ENCODE measurements at regions not wholly inside any gene's neighbourhood (a gene's known extent, or its start where the extent isn't known, plus 50 kb on each side); places are given as distances from the start of the nearest gene placed in this dataset.

DNA sequence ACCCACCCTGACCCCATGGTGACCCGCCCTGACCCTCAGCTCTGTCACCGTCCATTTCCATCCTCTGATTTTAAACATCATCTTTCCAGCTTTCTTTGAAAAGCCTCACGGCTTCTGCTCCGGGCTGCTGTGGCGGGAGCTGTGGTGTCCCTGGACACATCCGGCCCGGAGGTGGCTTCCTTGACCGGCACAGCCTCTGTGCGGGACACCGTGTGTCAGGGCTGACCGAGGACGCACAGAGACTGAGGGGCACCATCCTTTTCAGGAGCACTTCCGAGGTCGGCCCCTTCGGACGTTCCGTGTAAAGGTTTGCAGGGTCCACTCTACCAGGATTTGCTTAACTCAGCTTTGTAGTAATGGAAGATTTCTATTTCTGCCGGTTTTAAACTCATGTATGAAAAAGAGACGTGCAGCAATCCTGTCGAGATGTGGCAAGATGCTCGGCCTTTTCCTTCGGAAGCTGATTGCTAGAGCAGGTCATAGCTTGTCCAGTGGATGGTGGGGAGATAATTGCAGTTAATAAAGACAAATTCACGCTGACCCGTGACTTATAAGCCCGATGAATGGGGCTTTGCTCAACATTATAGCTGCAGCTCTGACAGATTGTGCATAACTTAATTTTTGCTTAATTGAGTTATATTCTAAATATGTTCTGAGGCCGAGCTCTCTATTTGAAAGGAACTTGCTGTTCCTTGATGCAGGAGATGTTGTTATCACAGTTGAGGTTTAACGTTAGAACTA is 54.4 kb upstream of the CFAP46 start:
- H3K27ac ChIP-seq: no peak overlapping the region
- DNase-seq (ENCODE audit: low spot score): no peak
- H3K4me3 ChIP-seq: no peak overlapping the region
- TF ChIP-seq CTCF (IDR thresholded peaks at IDR 0.05): no peak

DNA sequence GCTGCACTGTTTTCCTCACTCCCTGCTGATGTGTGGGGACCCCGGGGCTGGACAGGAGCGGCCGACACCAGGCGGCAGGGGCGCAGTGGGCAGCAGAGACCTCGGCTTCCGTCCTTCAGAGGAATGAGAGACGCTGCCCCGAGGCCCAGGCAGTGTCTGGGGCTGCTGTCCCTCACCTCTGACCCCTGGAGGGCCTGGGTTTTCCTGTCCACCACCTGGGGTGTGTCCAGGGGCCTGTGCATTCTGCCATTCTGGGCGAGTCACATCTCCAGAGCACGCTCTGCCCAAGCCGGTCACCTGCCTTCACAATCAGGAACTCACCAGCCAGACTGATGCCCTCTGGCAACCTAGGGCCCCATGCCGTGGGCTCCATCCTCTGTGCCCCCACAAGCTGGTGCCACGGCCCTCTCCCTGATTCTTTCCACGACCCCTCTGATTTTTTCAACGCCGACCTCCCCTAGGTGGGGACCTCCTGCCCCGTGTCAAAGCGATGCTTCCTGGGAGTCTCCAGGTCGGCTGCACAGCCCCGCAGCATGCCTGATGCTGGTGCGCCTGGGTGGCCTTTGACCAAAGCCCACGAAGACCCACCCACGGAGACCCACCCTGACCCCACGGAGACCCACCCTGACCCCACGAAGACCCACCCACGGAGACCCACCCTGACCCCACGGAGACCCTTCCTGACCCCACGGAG is 53.7 kb upstream of the CFAP46 start:
- H3K4me3 ChIP-seq: no peak overlapping the region
- no peak for TF ChIP-seq CTCF (IDR thresholded peaks at IDR 0.05)

DNA sequence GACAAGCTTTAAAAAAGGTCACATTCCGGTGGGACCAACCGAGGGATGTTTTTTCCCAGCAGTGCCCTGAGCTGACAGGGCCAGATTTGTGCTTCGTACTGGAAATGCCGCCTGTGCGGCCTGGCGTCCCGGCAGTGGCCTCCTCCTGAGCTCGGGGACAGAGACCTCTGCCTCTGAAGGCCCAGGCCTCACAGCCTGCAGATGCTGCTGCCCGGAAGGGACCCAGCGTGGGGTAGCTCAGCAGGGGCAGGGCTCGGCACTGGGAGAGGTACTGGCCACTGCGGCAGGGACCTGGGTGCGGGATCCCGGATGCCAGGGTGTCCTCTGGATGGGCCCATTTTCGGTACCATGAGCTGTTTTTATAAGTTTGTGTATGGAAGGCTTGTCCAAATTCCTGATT is 52.4 kb upstream of the CFAP46 start:
- Histone ChIP-seq H3K4me3 (peak overlapping the region; percentile 68), H3K27ac (no peak overlapping the region)
- DNase-seq (ENCODE audit: low spot score): no peak
- no peak for TF ChIP-seq CTCF (IDR thresholded peaks at IDR 0.05)

More for the DNA sequence above, 53.7 kb upstream of the CFAP46 start:
- DNase-seq (ENCODE audit: low spot score): no peak
- no peak overlapping the region for H3K27ac ChIP-seq

DNA sequence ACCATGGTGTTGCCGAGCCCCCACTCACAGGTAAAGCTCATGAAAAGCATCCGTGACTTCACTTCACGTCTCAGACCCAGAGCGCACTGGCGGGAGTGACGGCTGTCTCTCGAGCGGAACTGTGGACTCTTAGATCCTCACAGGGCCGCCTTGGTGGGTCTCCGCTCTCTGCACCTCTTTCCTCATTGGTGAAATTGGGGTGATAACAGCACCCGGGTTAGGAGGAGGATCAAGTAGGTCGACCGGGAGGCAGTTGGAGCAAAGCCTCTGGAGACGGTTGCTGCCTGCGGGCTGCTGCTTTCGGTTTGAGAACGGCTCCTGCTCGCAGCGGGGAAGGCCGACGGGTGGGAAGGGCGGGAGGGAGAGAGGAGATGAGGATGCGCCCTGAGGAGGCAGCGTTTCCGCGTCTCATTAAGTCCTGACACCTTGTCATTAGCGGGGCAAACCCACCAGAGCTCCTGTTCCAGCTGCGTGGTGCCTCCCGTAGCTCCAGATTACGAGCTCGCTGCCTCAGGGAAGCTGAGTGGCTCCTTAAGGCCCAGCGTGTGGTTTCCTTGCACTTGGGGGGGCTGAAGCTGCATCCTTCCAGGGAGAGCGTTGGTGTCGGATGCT is 51.9 kb upstream of the CFAP46 start:
- H3K4me3 ChIP-seq: peak overlapping the region; percentile 68
- no peak for TF ChIP-seq CTCF (IDR thresholded peaks at IDR 0.05)
- DNase-seq (ENCODE audit: low spot score): no peak
- no peak overlapping the region for H3K27ac ChIP-seq

DNA sequence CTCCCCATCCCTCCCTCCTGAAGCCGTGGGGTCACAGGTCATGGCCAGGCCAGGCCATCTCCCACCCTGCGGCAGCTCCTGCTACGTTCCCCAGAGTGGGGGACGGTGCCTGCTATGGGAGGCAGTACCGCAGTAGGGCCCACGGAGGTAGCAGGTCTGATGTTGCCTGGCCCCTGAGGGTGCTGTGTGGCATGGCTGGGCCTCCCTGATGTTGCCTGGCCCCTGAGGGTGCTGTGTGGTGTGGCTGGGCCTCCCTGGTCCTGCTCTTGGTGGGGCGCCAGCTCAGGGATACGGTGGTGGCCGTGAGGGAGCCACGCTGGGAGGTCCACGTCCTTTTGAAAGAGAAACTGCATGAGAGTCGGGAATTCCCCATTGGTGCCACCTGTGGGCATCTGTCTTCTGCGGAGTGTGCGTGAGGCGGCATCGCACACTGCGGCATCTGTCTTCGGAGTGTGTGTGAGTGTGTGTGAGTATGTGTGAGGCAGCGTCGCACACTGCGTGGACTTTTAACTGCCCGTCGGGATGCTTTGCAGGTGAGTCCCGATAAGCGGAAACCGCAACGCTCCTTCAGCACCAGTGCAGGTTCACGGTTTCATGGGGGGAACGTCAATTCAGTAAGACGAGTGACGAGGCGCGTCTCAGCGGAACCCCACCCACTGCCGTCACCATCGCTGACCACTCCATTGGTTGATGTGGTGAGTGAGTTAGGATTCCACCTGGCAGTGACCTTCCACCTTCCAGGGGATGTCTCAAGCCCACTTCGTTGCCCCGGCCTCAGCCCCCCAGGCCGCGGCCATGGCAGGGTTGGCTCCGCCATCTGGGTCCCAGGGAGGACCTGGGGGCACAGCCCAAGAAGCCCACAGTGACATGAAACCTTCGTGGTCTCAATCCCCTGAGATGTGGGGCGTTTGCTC is 51.2 kb upstream of the CFAP46 start:
- no peak overlapping the region for H3K27ac ChIP-seq
- DNase-seq (ENCODE audit: low spot score): no peak
- peak overlapping the region; percentile 68 for H3K4me3 ChIP-seq
- no peak for TF ChIP-seq CTCF (IDR thresholded peaks at IDR 0.05)

GRCh38 chr10:132992433-132993215 is 50.3 kb upstream of the CFAP46 start:
- DNase-seq (ENCODE audit: low spot score): no peak
- TF ChIP-seq CTCF (IDR thresholded peaks at IDR 0.05): no peak

More at GRCh38 chr10:132992433-132993215, 50.3 kb upstream of the CFAP46 start:
- Histone ChIP-seq H3K27ac (no peak overlapping the region), H3K4me3 (no peak overlapping the region)

All from coronary artery (tissue), 2 donors.